Adrenal gland (tissue), 5 donors: ENCODE measurements at regions not wholly inside any gene's neighbourhood (a gene's known extent, or its start where the extent isn't known, plus 50 kb on each side); places are given as distances from the start of the nearest gene placed in this dataset.

Source experiments
- POLR2A ChIP-seq, 2 donors: fragments of 450-650 bp; IDR thresholded peaks; one replicate each; pipeline ENCODE4 v1.6.1; 2017; ENCODE audit warnings: antibody characterized with exemption in 2 of 2, mild to moderate bottlenecking in 2 of 2, moderate library complexity in 1 of 2
- TF ChIP-seq, protein P1 (sequence below), 6 experiments: fragments of 450-650 bp in 4 of 6; fragments of 200-600 bp in 2 of 6; sonication (generic) in 1 of 6; IDR thresholded peaks; 1 replicate in 5 of 6; 2 replicates in 1 of 6; pipeline versions ENCODE4 v1.5.1 to v1.8.0; 2016 to 2021; ENCODE audit warnings: antibody characterized with exemption in 6 of 6, mild to moderate bottlenecking in 2 of 6, moderate library complexity in 1 of 6
- donor health status: DM: no; HTN: no; CAD: no.

- TF ChIP-seq POLR2A (IDR thresholded peaks at IDR 0.05), result no peak
- TF ChIP-seq, protein P1, sequence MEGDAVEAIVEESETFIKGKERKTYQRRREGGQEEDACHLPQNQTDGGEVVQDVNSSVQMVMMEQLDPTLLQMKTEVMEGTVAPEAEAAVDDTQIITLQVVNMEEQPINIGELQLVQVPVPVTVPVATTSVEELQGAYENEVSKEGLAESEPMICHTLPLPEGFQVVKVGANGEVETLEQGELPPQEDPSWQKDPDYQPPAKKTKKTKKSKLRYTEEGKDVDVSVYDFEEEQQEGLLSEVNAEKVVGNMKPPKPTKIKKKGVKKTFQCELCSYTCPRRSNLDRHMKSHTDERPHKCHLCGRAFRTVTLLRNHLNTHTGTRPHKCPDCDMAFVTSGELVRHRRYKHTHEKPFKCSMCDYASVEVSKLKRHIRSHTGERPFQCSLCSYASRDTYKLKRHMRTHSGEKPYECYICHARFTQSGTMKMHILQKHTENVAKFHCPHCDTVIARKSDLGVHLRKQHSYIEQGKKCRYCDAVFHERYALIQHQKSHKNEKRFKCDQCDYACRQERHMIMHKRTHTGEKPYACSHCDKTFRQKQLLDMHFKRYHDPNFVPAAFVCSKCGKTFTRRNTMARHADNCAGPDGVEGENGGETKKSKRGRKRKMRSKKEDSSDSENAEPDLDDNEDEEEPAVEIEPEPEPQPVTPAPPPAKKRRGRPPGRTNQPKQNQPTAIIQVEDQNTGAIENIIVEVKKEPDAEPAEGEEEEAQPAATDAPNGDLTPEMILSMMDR (IDR thresholded peaks at IDR 0.05), result no peak
Measured at GRCh38 chr5:156135531-156135930, 191.4 kb upstream of the SGCD start.
